OCI-LY7 (cell line): ENCODE measurements at regions not wholly inside any gene's neighbourhood (a gene's known extent, or its start where the extent isn't known, plus 50 kb on each side); places are given as distances from the start of the nearest gene placed in this dataset.

Experiments
- CTCF ChIP-seq: fragments of 200-600 bp; sonication (generic); conservative IDR thresholded peaks from 2 replicates; pipeline ENCODE4 v1.5.1; 2014; ENCODE audit warnings: mild to moderate bottlenecking, antibody characterized with exemption, low read length, moderate library complexity, mixed read lengths
- EZH2phosphoT487 ChIP-seq: fragments of 200-600 bp; sonication (generic); IDR thresholded peaks from 2 replicates; pipeline ENCODE4 v1.6.1; 2018; ENCODE audit warnings: low read depth, borderline replicate concordance, mild to moderate bottlenecking, mixed run types, antibody characterized with exemption, low read length, moderate library complexity, mixed read lengths

DNA sequence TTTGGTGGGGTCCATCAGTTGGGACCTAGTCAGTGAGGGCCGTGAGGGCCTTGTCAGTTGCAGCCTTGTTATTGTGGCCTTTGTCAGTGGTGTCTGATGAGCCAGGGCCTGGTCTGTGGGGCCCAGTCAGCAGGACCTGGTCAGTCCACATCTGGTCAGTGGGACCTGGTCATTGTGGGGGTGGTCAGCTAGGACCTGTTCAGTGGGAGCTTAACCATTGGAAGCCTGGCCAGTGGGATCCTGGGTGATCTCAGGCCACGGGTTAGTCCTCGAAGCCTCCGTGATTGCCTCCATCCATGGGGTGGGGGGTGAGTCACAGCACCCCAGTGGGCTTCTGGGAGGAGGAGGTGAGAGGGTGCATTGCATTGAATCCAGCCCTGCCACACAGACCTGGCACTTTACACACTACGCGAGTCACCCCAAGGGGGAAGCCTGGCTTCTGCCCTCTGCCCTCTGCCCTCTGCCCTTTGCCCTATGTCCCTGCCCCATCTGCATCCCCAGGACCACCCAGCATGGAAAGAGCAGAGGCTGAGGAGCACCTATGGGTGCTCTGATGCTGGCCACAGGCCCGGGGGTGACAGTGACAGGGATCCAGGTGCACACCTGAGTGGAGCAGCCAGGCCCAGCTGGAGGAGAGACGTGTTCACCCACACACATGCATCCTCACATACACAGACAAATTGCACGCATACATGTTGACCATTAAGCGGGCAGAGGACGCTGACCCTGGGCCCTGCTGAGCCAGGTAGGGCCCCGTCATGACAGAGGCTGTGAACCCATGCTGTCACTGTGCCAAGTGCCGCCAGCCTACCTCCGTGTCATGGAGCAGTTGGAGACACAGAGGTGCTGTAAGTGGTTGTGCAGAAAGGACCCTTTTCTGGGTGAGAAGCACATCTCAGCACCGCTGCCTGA lies 59.8 kb upstream of the TPM4 start:
- no peak for TF ChIP-seq CTCF
- TF ChIP-seq EZH2phosphoT487: no peak
